Chondrocyte (in vitro differentiated cells): ENCODE measurements at regions not wholly inside any gene's neighbourhood (a gene's known extent, or its start where the extent isn't known, plus 50 kb on each side); places are given as distances from the start of the nearest gene placed in this dataset.

Experiments
- DNase-seq: peaks from one replicate; pipeline ENCODE4 v3.0.0; 2021; ENCODE audit warnings: mixed read lengths, low spot score
- H3K27ac Mint-ChIP-seq: one replicate; pipeline ENCODE4 v1.8.0; 2021; ENCODE audit warnings: mild to moderate bottlenecking, moderate library complexity, mixed read lengths; ENCODE audit not compliant: unreplicated experiment
- H3K27me3 Mint-ChIP-seq: 2 replicates; pipeline ENCODE4 v1.8.0; 2021; ENCODE audit warnings: low read depth, mixed read lengths
- H3K36me3 Mint-ChIP-seq: 2 replicates; pipeline ENCODE4 v1.8.0; 2021; ENCODE audit warnings: low read depth, mixed read lengths
- H3K4me1 Mint-ChIP-seq: 2 replicates; pipeline ENCODE4 v1.8.0; 2021; ENCODE audit warnings: low read depth, mild to moderate bottlenecking, mixed read lengths
- H3K4me3 Mint-ChIP-seq: one replicate; pipeline ENCODE4 v1.8.0; 2021; ENCODE audit warnings: mild to moderate bottlenecking, moderate library complexity, mixed read lengths; ENCODE audit not compliant: unreplicated experiment
- H3K9me3 Mint-ChIP-seq: 2 replicates; pipeline ENCODE4 v1.8.0; 2021; ENCODE audit warnings: low read depth, mixed read lengths
- TF ChIP-seq, protein P1 (sequence below): fragments of 200-600 bp; sonication (generic); IDR thresholded peaks from 2 replicates; pipeline ENCODE4 v1.5.0; 2021; ENCODE audit warnings: antibody characterized with exemption, mild to moderate bottlenecking, moderate library complexity

DNA sequence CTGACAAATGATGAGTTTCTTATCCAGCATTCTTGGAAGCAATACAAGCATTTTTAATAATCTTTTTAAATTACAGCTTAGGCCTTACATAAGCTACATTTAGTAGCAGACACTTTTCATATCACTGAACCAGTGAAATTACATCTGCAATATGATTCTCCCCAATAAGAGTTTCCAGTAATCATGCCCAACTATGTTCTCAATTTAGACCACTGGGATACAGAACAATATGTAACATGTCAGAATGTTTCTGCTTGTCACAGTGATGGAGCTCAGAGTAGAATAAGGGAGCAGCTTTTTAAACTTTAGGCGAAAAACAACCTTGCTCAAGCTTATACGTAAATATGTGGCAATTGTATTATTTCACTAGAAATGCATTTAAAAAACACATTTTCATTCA is 1132.2 kb downstream of the FAT4 start:
- no peaks in the 10 kb centered on the region for H3K27me3 Mint-ChIP-seq

GRCh38 chr4:126448086-126448845 is 1133.5 kb downstream of the FAT4 start:
- no peaks in the 10 kb centered on the region for H3K27me3 Mint-ChIP-seq
- no peak overlapping the region for H3K4me3 Mint-ChIP-seq
- TF ChIP-seq, protein P1, sequence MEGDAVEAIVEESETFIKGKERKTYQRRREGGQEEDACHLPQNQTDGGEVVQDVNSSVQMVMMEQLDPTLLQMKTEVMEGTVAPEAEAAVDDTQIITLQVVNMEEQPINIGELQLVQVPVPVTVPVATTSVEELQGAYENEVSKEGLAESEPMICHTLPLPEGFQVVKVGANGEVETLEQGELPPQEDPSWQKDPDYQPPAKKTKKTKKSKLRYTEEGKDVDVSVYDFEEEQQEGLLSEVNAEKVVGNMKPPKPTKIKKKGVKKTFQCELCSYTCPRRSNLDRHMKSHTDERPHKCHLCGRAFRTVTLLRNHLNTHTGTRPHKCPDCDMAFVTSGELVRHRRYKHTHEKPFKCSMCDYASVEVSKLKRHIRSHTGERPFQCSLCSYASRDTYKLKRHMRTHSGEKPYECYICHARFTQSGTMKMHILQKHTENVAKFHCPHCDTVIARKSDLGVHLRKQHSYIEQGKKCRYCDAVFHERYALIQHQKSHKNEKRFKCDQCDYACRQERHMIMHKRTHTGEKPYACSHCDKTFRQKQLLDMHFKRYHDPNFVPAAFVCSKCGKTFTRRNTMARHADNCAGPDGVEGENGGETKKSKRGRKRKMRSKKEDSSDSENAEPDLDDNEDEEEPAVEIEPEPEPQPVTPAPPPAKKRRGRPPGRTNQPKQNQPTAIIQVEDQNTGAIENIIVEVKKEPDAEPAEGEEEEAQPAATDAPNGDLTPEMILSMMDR: no peak
- no peaks in the 10 kb centered on the region for H3K36me3 Mint-ChIP-seq
- peaks cover 8% of the 10 kb centered on the region for H3K4me1 Mint-ChIP-seq
- DNase-seq: no peak
- H3K27ac Mint-ChIP-seq: no peak overlapping the region
- peaks cover under 1% of the 10 kb centered on the region for H3K9me3 Mint-ChIP-seq

More for the DNA sequence above, 1132.2 kb downstream of the FAT4 start:
- H3K9me3 Mint-ChIP-seq: peaks cover 3% of the 10 kb centered on the region
- peaks cover 10% of the 10 kb centered on the region for H3K4me1 Mint-ChIP-seq
- H3K36me3 Mint-ChIP-seq: no peaks in the 10 kb centered on the region
- H3K27ac Mint-ChIP-seq: no peak overlapping the region
- H3K4me3 Mint-ChIP-seq: no peak overlapping the region
- DNase-seq: no peak
- TF ChIP-seq, protein P1: no peak

DNA sequence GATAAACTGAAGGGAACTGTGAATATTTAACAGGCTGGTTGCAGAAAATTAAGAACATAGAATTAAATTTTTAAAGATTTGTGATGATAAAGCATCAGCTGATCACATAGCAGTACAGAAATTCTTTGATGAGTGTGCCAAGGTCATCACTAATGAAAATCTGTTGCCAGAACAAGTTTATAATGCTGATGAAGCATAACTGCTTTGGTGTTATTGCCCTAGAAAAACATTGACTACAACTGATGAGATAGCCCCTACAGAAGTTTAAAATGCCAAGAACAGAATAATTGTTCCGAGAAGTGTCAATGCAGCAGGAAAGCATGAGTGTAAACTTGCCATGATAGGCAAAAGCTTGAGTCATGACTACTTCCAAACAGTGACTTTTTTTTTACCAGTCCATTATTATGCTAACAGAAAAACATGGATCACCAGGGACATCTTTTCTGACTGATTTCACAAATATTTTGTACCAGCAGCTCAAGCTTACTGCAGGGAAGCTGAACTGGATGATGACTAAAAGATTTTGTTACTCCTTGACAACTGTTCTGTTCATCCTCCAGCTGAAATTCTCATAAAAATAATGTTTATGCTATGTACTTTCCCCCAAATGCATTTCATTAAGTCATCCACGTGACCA is 1136.6 kb downstream of the FAT4 start:
- DNase-seq: no peak
- no peak overlapping the region for H3K4me3 Mint-ChIP-seq
- no peaks in the 10 kb centered on the region for H3K9me3 Mint-ChIP-seq
- TF ChIP-seq, protein P1: no peak
- H3K36me3 Mint-ChIP-seq: no peaks in the 10 kb centered on the region
- H3K27me3 Mint-ChIP-seq: no peaks in the 10 kb centered on the region
- H3K4me1 Mint-ChIP-seq: no peaks in the 10 kb centered on the region
- H3K27ac Mint-ChIP-seq: no peak overlapping the region

GRCh38 chr4:126455865-126456264 is 1141.1 kb downstream of the FAT4 start:
- no peak overlapping the region for H3K4me3 Mint-ChIP-seq
- H3K27me3 Mint-ChIP-seq: peaks cover 2% of the 10 kb centered on the region
- TF ChIP-seq, protein P1: no peak
- H3K4me1 Mint-ChIP-seq: no peaks in the 10 kb centered on the region
- H3K9me3 Mint-ChIP-seq: no peaks in the 10 kb centered on the region
- H3K36me3 Mint-ChIP-seq: no peaks in the 10 kb centered on the region
- H3K27ac Mint-ChIP-seq: no peak overlapping the region
- no peak for DNase-seq

GRCh38 chr4:126458993-126459392 is 1144.2 kb downstream of the FAT4 start:
- no peaks in the 10 kb centered on the region for H3K9me3 Mint-ChIP-seq
- no peak for DNase-seq
- no peaks in the 10 kb centered on the region for H3K36me3 Mint-ChIP-seq
- no peaks in the 10 kb centered on the region for H3K4me1 Mint-ChIP-seq
- peaks cover 2% of the 10 kb centered on the region for H3K27me3 Mint-ChIP-seq
- TF ChIP-seq, protein P1: no peak
- no peak overlapping the region for H3K4me3 Mint-ChIP-seq
- no peak overlapping the region for H3K27ac Mint-ChIP-seq
